GM19463 (cell line): ENCODE measurements at regions not wholly inside any gene's neighbourhood (a gene's known extent, or its start where the extent isn't known, plus 50 kb on each side); places are given as distances from the start of the nearest gene placed in this dataset.
A peak's percentile ranks its signal among the peaks of the same experiment; 100 is the strongest.
"Not testable (repeated sequence)": the region's sequence is repeated elsewhere in the genome, so short reads cannot be mapped to it uniquely, and the experiment has no call there.

Source experiments
- ATAC-seq: cut with Tn5 transposase; IDR thresholded peaks from one replicate; pipeline ENCODE4 v1.9.1; 2021; ENCODE audit warnings: mild to moderate bottlenecking, moderate library complexity; ENCODE audit not compliant: unreplicated experiment

GRCh38 chr6:26257272-26257671 lies 107.7 kb upstream of the BTN3A2 start:
- ATAC-seq, result no peak

- ATAC-seq, result no peak
These were observed 106.6 kb upstream of the BTN3A2 start for GRCh38 chr6:26258212-26258977.

DNA sequence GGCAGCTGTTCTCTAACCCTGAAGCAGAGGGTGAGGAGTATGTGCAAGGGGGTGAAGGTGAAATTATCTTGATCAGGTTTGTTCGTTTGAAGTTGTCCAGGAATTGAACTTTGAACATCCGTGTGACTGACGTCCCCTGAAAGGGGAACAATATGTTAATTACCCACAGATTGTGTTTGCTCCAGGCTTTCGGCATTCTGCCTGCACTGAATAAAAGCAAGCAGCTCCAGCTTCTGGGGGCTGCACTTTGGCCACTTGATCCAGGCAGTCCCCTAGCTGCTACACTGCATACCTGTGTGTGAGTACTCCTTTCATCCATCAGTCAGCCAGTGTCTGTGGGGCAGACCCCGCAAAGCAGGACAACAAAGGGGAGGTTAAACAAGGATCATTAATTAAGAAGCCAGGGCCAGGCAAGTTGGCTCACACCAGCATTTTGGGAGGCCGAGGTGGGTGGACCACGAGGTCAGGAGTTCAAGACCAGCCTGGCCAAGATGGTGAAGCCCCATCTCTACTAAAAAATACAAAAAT lies 104.8 kb upstream of the BTN3A2 start:
- no peak for ATAC-seq

- ATAC-seq, result no peak
These were observed 104.1 kb upstream of the BTN3A2 start for GRCh38 chr6:26260725-26261490.

GRCh38 chr6:26264547-26264946 lies 100.5 kb upstream of the BTN3A2 start:
- ATAC-seq, result no peak

- no peak for ATAC-seq
These were observed 97.9 kb upstream of the BTN3A2 start for GRCh38 chr6:26267083-26267589.

DNA sequence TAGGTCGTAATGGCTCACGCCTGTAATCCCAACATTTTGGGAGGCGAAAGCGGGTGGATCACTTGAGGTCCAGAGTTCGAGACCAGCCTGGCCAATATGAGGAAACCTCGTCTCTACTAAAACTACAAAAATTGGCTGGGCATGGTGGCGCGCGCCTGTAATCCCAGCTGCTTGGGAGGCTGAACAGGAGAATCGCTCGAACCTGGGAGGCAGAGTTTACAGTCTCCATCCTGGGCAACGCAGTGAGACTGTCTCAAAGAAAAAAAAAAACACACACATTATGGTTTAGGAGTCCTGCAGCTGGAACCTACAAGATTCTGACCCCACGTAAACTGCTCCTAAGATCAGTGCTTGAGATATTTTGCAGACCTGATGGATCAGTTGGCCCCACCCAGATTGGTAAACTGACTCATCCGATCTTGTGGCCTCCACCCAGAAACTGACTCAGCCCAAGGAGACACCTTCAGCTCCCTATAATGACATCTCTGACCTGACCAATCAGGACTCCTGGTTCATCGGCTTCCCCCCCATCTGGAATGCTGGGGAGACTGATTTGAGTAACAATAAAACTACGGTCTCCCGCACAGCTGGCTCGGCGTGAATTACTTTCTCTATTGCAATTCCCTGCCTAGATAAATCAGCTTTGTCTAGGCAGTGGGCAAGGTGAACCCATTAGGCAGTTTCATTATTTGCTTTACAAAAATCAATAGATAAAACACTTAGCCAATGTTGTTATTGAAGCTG lies 96.2 kb upstream of the BTN3A2 start:
- ATAC-seq, result no peak

- no peak for ATAC-seq
These were observed 95.2 kb upstream of the BTN3A2 start for GRCh38 chr6:26269531-26270485.

DNA sequence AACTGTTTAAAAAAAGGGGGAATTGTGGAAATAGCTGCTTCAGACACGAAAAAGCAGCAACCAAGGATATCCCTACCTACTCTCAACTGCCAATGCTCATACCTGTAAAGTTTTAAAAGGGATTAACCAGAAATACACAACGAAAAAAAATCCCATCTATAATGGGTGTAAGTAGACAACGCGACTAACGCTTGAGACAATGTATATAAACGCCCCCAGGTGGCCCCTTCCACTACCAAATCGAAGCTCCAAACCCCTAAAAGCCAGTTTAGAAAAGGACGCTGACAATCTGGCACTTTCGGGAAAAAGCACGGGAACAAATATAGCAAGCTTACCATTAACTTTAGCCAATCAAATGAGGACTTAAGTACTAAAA lies 94.5 kb upstream of the BTN3A2 start:
- no peak for ATAC-seq

DNA sequence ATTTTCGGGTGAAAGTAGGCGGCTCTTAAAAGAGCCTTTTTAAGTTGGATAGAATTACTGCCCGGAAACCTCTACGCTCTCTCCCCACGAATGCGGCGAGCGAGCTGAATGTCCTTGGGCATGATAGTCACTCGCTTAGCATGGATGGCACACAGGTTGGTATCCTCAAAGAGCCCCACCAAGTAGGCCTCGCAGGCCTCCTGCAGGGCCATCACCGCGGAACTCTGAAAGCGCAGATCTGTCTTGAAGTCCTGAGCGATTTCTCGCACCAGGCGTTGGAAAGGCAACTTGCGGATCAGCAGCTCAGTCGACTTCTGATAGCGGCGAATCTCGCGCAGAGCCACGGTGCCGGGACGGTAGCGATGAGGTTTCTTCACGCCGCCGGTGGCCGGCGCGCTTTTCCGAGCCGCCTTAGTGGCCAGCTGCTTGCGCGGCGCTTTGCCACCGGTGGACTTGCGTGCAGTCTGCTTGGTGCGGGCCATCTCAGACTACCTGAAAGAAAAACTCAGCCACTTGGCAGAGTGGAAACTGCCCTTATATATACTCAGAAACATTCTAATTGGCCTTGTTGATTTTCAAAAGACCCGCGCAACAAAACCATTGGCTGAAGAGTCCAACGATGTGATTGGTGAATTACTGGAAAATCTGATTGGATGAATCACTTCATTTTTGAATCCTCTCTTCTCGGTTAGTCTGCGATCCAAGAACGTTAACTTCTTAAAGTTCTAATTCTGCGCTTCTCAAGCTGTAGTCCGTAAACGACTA lies 93.9 kb upstream of the BTN3A2 start:
- peak; percentile 41 for ATAC-seq

DNA sequence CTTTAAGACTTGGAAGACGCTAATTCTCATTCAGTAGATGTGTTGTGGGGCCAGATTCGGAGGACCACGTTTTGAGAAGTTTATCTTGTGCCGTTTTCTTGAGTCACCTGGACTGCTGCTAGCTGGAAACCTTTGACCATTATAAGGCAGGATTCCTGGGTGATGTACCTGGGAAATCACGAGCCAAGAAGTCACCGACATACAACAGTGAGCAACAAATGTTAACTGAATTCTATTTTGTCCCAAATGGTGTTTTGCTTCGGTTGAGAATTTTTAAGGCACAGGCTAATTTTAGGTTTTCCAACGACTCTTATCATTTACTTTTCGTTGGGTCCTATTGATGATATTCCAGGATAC lies 93.4 kb upstream of the BTN3A2 start:
- ATAC-seq, result no peak

DNA sequence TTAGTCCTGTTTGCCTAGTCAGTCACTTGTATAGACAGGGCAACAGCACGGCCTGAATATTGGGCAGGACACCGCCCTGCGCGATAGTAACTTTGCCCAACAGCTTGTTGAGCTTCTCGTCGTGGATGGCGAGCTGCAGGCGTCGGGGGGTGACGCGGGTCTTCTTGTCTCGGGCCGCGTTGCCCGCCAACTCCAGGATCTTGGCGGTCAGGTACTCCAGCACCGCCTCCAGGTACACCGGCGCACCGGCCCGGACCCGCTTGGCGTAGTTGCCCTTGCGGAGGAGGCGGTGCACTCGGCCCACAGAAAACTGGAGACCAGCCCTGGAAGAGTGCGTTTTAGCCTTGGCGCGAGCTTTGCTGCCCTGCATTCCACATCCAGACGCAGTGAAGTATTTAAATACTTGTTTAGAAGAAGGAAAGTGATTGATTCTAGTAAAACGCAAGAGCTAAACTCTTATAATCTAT lies 92.8 kb upstream of the BTN3A2 start:
- no peak for ATAC-seq

GRCh38 chr6:26273673-26274588 lies 91.1 kb upstream of the BTN3A2 start:
- ATAC-seq, result no peak

- ATAC-seq, result no peak
These were observed 89.3 kb upstream of the BTN3A2 start for GRCh38 chr6:26275663-26276062.

DNA sequence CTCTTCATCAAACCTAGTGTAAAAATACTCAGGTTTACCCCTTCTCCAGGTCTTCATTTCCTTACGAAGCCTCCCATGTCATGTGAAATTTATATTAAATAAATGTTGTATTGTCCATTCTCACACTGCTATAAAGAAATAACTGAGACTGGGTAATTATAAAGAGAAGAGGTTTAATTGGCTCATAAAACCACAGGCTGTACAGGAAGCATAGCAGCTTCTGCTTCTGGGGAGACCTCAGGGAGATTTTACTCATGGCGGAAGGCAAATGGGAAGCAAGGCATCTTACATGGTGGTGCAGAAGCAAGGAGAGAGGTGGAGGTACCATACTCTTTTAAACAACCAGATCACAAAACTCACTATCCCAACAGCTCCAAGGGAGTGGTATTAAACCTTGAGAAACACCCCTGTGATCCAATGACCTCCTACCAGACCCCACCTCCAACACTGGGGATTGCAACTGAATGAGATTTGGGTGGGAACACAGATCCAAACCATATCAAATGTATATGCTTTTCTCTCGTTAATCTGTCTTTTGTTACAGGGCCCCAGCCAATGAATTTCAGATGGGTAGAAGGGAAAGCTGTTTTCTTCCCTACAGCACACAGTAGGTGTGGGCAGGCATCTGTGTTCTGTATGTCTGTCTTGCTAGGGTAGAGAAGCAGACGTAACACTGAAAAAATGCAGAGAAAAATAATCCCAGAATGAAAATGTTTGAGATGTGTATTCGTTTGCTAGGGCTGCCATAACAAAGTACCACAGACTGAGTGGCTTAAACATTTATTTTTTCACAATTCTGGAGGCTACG lies 88.0 kb upstream of the BTN3A2 start:
- ATAC-seq, result no peak

DNA sequence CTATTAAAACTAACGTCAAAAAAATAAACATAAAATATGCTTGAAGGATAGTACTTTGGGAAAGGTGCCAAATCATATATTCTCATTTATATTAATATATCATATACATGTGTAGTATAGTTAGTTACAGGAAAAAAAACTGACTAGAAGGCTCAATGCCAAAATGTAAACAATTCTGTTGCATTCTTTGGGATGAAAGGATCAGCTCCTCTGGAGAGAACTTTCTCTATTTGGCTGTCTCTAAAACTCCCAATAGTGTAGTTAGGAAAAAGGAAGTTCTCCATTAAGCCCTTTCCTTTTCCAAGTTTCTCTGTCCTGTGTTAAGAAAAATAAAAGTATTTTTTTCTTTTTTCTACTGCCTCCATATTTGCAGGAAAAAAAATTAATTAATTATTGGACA lies 86.5 kb upstream of the BTN3A2 start:
- ATAC-seq, result no peak

DNA sequence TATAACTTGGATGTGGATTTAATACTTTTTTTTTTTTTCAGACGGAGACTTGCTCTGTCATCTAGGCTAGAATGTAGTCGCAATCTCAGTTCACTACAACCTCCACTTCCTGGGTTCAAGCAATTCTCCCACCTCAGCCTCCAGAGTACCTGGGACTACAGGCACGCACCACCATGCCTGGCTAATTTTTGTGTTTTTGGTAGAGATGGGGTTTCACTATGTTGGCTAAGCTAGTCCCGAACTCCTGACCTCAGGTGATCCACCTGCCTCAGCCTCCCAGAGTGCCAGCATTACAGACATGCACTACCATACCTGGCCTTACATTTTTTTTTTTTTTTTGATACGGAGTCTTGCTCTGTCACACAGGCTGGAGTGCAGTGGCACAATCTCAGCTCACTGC lies 85.6 kb upstream of the BTN3A2 start:
- ATAC-seq, result not testable (repeated sequence)

DNA sequence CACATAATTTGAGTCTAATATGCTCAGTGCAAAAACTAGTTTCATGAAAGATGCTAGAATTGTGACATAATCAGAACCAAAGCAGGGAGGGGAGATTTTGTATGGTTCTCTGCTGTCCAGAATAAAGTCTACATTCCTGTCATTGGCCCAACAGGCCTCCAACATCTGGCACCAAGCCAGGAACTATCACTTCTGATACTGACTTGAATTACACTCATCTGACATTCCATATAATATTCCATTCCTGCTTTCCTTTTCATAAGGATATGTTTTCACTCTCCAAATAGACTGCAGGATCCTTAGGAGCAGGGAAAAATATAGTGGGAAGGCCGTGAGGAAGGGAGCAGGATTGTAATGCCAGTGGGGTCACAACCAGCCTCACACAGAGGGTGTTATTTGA lies 84.6 kb upstream of the BTN3A2 start:
- no peak for ATAC-seq
